Esophagus muscularis mucosa (tissue), 3 donors: ENCODE measurements at regions not wholly inside any gene's neighbourhood (a gene's known extent, or its start where the extent isn't known, plus 50 kb on each side); places are given as distances from the start of the nearest gene placed in this dataset.

ENCODE experiments used
- POLR2AphosphoS5 ChIP-seq, 2 donors: sonication (generic); formaldehyde crosslinking; IDR thresholded peaks; one replicate each; pipeline ENCODE4 v1.6.1; 2017; ENCODE audit warnings: antibody characterized with exemption in 2 of 2
- TF ChIP-seq, protein P1 (sequence below), 3 experiments: fragments of 200-600 bp in 2 of 3; fragments of 450-650 bp in 1 of 3; sonication (generic) in 2 of 3; IDR thresholded peaks; one replicate each; pipeline ENCODE4 v1.5.1; 2017 to 2019; ENCODE audit warnings: antibody characterized with exemption in 3 of 3, mild to moderate bottlenecking in 2 of 3, moderate library complexity in 1 of 3

DNA sequence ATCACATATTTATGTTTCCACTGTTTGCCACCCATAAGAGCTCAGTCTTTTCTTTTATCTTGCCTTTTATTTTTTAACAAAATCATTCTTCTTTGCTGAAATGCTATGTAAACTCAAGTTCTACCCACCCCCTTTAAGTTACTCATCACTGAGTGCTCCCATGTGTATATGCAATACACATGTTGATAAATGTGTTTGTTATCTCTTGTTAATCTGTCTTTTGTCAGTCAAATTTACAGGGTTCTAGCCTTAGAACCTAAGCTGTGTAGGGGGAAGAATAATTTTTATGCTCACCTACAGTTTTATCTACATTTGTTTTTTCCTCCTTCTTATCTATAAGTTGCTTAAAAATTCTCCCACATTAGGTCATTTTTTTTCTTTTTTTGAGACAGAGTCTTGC is 1195.9 kb downstream of the ROBO2 start:
- TF ChIP-seq, protein P1, sequence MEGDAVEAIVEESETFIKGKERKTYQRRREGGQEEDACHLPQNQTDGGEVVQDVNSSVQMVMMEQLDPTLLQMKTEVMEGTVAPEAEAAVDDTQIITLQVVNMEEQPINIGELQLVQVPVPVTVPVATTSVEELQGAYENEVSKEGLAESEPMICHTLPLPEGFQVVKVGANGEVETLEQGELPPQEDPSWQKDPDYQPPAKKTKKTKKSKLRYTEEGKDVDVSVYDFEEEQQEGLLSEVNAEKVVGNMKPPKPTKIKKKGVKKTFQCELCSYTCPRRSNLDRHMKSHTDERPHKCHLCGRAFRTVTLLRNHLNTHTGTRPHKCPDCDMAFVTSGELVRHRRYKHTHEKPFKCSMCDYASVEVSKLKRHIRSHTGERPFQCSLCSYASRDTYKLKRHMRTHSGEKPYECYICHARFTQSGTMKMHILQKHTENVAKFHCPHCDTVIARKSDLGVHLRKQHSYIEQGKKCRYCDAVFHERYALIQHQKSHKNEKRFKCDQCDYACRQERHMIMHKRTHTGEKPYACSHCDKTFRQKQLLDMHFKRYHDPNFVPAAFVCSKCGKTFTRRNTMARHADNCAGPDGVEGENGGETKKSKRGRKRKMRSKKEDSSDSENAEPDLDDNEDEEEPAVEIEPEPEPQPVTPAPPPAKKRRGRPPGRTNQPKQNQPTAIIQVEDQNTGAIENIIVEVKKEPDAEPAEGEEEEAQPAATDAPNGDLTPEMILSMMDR (IDR thresholded peaks at IDR 0.05) = no peak
- TF ChIP-seq POLR2AphosphoS5 (IDR thresholded peaks at IDR 0.05) = no peak
